WTC11 (cell line): ENCODE measurements at regions not wholly inside any gene's neighbourhood (a gene's known extent, or its start where the extent isn't known, plus 50 kb on each side); places are given as distances from the start of the nearest gene placed in this dataset.

Experiments used
- ATAC-seq: fragments of 200-7000 bp; cut with Tn5 transposase; 2 replicates; pipeline ENCODE4 v1.10.0; 2021; ENCODE audit warnings: mild to moderate bottlenecking, moderate library complexity
- CTCF ChIA-PET: fragments of 300-600 bp; sonication (Branson Sonifier 250); formaldehyde crosslinking; loops from one replicate; lab custom pipeline; 2021; ENCODE audit warnings: antibody characterized with exemption; lab: Charles Lee
- POLR2A ChIA-PET: fragments of 350-600 bp; sonication (Branson Sonifier 250); formaldehyde crosslinking; loops from one replicate; lab custom pipeline; 2021; ENCODE audit warnings: antibody characterized with exemption; lab: Charles Lee
- DNase-seq: peaks from one replicate; pipeline ENCODE4 v3.0.0; 2021; ENCODE audit warnings: low spot score
- H3K27ac Mint-ChIP-seq: 2 replicates; pipeline ENCODE4 v1.8.0; 2021; ENCODE audit warnings: mixed read lengths
- H3K27me3 Mint-ChIP-seq: 2 replicates; pipeline ENCODE4 v1.8.0; 2021; ENCODE audit warnings: low read depth, mild to moderate bottlenecking, moderate library complexity, mixed read lengths
- H3K36me3 Mint-ChIP-seq: 2 replicates; pipeline ENCODE4 v1.8.0; 2021; ENCODE audit warnings: mixed read lengths
- H3K4me1 Mint-ChIP-seq: 2 replicates; pipeline ENCODE4 v1.8.0; 2022; ENCODE audit warnings: mixed read lengths
- H3K4me3 Mint-ChIP-seq: 2 replicates; pipeline ENCODE4 v1.8.0; 2021; ENCODE audit warnings: mild to moderate bottlenecking, moderate library complexity, mixed read lengths
- H3K9me3 Mint-ChIP-seq: 2 replicates; pipeline ENCODE4 v1.8.0; 2021; ENCODE audit warnings: mixed read lengths
- CREB1 ChIP-seq: sonication (generic); formaldehyde crosslinking; IDR thresholded peaks from 2 replicates; pipeline ENCODE4 v1.8.0; 2023; ENCODE audit warnings: mild to moderate bottlenecking, missing genetic modification reagents
- ELF4 ChIP-seq: sonication (generic); formaldehyde crosslinking; IDR thresholded peaks from 2 replicates; pipeline ENCODE4 v1.8.1; 2022; ENCODE audit warnings: low read depth, mild to moderate bottlenecking, moderate library complexity, missing genetic modification reagents
- MYBL2 ChIP-seq: sonication (generic); formaldehyde crosslinking; IDR thresholded peaks from 2 replicates; pipeline ENCODE4 v1.8.1; 2023; ENCODE audit warnings: mild to moderate bottlenecking, moderate library complexity, missing genetic modification reagents
- SMAD3 ChIP-seq: sonication (generic); formaldehyde crosslinking; IDR thresholded peaks from 2 replicates; pipeline ENCODE4 v1.8.0; 2022; ENCODE audit warnings: missing genetic modification reagents, mild to moderate bottlenecking, borderline replicate concordance
- SP1 ChIP-seq: sonication (generic); formaldehyde crosslinking; conservative IDR thresholded peaks from 2 replicates; pipeline ENCODE4 v1.8.1; 2022; ENCODE audit warnings: missing genetic modification reagents
- TEAD4 ChIP-seq: sonication (generic); formaldehyde crosslinking; IDR thresholded peaks from 2 replicates; pipeline ENCODE4 v1.8.0; 2022; ENCODE audit warnings: mild to moderate bottlenecking, missing genetic modification reagents
- TP53 ChIP-seq: sonication (generic); formaldehyde crosslinking; IDR thresholded peaks from 2 replicates; pipeline ENCODE4 v1.8.1; 2023; ENCODE audit warnings: mild to moderate bottlenecking, missing genetic modification reagents
- ZNF138 ChIP-seq: sonication (generic); formaldehyde crosslinking; conservative IDR thresholded peaks from 2 replicates; pipeline ENCODE4 v1.8.1; 2022; ENCODE audit warnings: mild to moderate bottlenecking, moderate library complexity, missing genetic modification reagents
- ZNF317 ChIP-seq: sonication (generic); formaldehyde crosslinking; IDR thresholded peaks from 2 replicates; pipeline ENCODE4 v1.8.1; 2023; ENCODE audit warnings: low read depth, mild to moderate bottlenecking, moderate library complexity, missing genetic modification reagents, borderline replicate concordance
- TF ChIP-seq, protein P1 (sequence below): fragments of 200-600 bp; IDR thresholded peaks from 2 replicates; pipeline ENCODE4 v1.8.0; 2022; ENCODE audit warnings: antibody characterized with exemption
- TF ChIP-seq, protein P2 (sequence below): sonication (generic); formaldehyde crosslinking; IDR thresholded peaks from 2 replicates; pipeline ENCODE4 v1.8.1; 2022; ENCODE audit warnings: low read depth, missing genetic modification reagents, borderline replicate concordance
- TF ChIP-seq, protein P3 (sequence below): sonication (generic); formaldehyde crosslinking; IDR thresholded peaks from 2 replicates; pipeline ENCODE4 v1.8.1; 2022; ENCODE audit warnings: mild to moderate bottlenecking, missing genetic modification reagents, moderate library complexity, borderline replicate concordance
- TF ChIP-seq, protein P4 (sequence below): sonication (generic); formaldehyde crosslinking; IDR thresholded peaks from 2 replicates; pipeline ENCODE4 v1.8.0; 2023; ENCODE audit warnings: missing genetic modification reagents, mild to moderate bottlenecking, borderline replicate concordance
- TF ChIP-seq, protein P5 (sequence below): sonication (generic); formaldehyde crosslinking; IDR thresholded peaks from 2 replicates; pipeline ENCODE4 v1.8.1; 2023; ENCODE audit warnings: mild to moderate bottlenecking, missing genetic modification reagents, moderate library complexity
- TF ChIP-seq, protein P6 (sequence below): fragments of 250-450 bp; sonication (Bioruptor Pico); IDR thresholded peaks from 2 replicates; pipeline ENCODE4 v1.9.0; 2021; ENCODE audit warnings: mild to moderate bottlenecking, borderline replicate concordance
- TF ChIP-seq, protein P7 (sequence below): sonication (generic); formaldehyde crosslinking; IDR thresholded peaks from 2 replicates; pipeline ENCODE4 v1.8.0; 2022; ENCODE audit warnings: missing genetic modification reagents
- TF ChIP-seq, protein P8 (sequence below): fragments of 250-450 bp; sonication (Bioruptor Pico); IDR thresholded peaks from 2 replicates; pipeline ENCODE4 v1.8.0; 2021; ENCODE audit warnings: mild to moderate bottlenecking

DNA sequence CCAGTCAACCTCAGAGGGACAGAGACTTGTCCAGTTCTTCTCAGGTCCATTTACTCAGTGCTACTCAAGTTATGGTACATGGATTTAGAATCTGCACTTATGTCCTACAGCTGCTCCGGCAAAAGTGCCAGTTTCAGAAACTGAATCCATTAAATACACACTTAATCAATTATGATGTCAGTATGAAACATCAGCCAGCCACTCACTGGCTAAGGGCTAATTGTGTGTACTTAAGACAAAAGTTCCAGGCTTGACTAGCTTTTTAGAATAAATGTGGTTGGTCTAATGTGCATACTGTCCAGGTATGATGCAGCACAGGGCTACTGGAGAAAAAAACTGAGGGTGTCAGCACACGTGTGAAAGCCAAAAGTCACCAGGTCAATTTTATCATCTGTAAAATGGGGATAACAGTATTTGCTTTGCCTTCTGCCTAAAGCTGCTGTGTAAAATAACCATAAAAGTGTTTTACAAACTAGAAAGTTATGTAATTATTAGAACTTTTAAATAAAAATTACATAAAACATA lies 55.4 kb upstream of the CYP2D6 start:
- H3K9me3 Mint-ChIP-seq, result no peaks in the 10 kb centered on the region
- no peak for DNase-seq
- POLR2A ChIA-PET, result no interaction called here
- H3K36me3 Mint-ChIP-seq, result no peaks in the 10 kb centered on the region
- no peak overlapping the region for H3K4me3 Mint-ChIP-seq
- no peak overlapping the region for H3K27ac Mint-ChIP-seq
- TF ChIP-seq MYBL2 (CRISPR knock-in tag) (no peak), SMAD3 (CRISPR knock-in tag) (no peak), ELF4 (CRISPR knock-in tag) (no peak), TP53 (CRISPR knock-in tag) (no peak), TEAD4 (no peak), ZNF317 (CRISPR knock-in tag) (no peak), CREB1 (no peak), ZNF138 (CRISPR knock-in tag) (no peak), SP1 (CRISPR knock-in tag) (no peak)
- TF ChIP-seq, protein P1, sequence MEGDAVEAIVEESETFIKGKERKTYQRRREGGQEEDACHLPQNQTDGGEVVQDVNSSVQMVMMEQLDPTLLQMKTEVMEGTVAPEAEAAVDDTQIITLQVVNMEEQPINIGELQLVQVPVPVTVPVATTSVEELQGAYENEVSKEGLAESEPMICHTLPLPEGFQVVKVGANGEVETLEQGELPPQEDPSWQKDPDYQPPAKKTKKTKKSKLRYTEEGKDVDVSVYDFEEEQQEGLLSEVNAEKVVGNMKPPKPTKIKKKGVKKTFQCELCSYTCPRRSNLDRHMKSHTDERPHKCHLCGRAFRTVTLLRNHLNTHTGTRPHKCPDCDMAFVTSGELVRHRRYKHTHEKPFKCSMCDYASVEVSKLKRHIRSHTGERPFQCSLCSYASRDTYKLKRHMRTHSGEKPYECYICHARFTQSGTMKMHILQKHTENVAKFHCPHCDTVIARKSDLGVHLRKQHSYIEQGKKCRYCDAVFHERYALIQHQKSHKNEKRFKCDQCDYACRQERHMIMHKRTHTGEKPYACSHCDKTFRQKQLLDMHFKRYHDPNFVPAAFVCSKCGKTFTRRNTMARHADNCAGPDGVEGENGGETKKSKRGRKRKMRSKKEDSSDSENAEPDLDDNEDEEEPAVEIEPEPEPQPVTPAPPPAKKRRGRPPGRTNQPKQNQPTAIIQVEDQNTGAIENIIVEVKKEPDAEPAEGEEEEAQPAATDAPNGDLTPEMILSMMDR, result no peak
- TF ChIP-seq, protein P2, sequence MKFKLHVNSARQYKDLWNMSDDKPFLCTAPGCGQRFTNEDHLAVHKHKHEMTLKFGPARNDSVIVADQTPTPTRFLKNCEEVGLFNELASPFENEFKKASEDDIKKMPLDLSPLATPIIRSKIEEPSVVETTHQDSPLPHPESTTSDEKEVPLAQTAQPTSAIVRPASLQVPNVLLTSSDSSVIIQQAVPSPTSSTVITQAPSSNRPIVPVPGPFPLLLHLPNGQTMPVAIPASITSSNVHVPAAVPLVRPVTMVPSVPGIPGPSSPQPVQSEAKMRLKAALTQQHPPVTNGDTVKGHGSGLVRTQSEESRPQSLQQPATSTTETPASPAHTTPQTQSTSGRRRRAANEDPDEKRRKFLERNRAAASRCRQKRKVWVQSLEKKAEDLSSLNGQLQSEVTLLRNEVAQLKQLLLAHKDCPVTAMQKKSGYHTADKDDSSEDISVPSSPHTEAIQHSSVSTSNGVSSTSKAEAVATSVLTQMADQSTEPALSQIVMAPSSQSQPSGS, result no peak
- TF ChIP-seq, protein P3, sequence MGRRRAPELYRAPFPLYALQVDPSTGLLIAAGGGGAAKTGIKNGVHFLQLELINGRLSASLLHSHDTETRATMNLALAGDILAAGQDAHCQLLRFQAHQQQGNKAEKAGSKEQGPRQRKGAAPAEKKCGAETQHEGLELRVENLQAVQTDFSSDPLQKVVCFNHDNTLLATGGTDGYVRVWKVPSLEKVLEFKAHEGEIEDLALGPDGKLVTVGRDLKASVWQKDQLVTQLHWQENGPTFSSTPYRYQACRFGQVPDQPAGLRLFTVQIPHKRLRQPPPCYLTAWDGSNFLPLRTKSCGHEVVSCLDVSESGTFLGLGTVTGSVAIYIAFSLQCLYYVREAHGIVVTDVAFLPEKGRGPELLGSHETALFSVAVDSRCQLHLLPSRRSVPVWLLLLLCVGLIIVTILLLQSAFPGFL (CRISPR knock-in tag), result no peak
- TF ChIP-seq, protein P4, sequence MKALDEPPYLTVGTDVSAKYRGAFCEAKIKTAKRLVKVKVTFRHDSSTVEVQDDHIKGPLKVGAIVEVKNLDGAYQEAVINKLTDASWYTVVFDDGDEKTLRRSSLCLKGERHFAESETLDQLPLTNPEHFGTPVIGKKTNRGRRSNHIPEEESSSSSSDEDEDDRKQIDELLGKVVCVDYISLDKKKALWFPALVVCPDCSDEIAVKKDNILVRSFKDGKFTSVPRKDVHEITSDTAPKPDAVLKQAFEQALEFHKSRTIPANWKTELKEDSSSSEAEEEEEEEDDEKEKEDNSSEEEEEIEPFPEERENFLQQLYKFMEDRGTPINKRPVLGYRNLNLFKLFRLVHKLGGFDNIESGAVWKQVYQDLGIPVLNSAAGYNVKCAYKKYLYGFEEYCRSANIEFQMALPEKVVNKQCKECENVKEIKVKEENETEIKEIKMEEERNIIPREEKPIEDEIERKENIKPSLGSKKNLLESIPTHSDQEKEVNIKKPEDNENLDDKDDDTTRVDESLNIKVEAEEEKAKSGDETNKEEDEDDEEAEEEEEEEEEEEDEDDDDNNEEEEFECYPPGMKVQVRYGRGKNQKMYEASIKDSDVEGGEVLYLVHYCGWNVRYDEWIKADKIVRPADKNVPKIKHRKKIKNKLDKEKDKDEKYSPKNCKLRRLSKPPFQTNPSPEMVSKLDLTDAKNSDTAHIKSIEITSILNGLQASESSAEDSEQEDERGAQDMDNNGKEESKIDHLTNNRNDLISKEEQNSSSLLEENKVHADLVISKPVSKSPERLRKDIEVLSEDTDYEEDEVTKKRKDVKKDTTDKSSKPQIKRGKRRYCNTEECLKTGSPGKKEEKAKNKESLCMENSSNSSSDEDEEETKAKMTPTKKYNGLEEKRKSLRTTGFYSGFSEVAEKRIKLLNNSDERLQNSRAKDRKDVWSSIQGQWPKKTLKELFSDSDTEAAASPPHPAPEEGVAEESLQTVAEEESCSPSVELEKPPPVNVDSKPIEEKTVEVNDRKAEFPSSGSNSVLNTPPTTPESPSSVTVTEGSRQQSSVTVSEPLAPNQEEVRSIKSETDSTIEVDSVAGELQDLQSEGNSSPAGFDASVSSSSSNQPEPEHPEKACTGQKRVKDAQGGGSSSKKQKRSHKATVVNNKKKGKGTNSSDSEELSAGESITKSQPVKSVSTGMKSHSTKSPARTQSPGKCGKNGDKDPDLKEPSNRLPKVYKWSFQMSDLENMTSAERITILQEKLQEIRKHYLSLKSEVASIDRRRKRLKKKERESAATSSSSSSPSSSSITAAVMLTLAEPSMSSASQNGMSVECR (CRISPR knock-in tag), result no peak
- TF ChIP-seq, protein P5, sequence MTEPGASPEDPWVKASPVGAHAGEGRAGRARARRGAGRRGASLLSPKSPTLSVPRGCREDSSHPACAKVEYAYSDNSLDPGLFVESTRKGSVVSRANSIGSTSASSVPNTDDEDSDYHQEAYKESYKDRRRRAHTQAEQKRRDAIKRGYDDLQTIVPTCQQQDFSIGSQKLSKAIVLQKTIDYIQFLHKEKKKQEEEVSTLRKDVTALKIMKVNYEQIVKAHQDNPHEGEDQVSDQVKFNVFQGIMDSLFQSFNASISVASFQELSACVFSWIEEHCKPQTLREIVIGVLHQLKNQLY (CRISPR knock-in tag), result no peak
- TF ChIP-seq, protein P6, sequence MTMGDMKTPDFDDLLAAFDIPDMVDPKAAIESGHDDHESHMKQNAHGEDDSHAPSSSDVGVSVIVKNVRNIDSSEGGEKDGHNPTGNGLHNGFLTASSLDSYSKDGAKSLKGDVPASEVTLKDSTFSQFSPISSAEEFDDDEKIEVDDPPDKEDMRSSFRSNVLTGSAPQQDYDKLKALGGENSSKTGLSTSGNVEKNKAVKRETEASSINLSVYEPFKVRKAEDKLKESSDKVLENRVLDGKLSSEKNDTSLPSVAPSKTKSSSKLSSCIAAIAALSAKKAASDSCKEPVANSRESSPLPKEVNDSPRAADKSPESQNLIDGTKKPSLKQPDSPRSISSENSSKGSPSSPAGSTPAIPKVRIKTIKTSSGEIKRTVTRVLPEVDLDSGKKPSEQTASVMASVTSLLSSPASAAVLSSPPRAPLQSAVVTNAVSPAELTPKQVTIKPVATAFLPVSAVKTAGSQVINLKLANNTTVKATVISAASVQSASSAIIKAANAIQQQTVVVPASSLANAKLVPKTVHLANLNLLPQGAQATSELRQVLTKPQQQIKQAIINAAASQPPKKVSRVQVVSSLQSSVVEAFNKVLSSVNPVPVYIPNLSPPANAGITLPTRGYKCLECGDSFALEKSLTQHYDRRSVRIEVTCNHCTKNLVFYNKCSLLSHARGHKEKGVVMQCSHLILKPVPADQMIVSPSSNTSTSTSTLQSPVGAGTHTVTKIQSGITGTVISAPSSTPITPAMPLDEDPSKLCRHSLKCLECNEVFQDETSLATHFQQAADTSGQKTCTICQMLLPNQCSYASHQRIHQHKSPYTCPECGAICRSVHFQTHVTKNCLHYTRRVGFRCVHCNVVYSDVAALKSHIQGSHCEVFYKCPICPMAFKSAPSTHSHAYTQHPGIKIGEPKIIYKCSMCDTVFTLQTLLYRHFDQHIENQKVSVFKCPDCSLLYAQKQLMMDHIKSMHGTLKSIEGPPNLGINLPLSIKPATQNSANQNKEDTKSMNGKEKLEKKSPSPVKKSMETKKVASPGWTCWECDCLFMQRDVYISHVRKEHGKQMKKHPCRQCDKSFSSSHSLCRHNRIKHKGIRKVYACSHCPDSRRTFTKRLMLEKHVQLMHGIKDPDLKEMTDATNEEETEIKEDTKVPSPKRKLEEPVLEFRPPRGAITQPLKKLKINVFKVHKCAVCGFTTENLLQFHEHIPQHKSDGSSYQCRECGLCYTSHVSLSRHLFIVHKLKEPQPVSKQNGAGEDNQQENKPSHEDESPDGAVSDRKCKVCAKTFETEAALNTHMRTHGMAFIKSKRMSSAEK (CRISPR knock-in tag), result no peak
- TF ChIP-seq, protein P7, sequence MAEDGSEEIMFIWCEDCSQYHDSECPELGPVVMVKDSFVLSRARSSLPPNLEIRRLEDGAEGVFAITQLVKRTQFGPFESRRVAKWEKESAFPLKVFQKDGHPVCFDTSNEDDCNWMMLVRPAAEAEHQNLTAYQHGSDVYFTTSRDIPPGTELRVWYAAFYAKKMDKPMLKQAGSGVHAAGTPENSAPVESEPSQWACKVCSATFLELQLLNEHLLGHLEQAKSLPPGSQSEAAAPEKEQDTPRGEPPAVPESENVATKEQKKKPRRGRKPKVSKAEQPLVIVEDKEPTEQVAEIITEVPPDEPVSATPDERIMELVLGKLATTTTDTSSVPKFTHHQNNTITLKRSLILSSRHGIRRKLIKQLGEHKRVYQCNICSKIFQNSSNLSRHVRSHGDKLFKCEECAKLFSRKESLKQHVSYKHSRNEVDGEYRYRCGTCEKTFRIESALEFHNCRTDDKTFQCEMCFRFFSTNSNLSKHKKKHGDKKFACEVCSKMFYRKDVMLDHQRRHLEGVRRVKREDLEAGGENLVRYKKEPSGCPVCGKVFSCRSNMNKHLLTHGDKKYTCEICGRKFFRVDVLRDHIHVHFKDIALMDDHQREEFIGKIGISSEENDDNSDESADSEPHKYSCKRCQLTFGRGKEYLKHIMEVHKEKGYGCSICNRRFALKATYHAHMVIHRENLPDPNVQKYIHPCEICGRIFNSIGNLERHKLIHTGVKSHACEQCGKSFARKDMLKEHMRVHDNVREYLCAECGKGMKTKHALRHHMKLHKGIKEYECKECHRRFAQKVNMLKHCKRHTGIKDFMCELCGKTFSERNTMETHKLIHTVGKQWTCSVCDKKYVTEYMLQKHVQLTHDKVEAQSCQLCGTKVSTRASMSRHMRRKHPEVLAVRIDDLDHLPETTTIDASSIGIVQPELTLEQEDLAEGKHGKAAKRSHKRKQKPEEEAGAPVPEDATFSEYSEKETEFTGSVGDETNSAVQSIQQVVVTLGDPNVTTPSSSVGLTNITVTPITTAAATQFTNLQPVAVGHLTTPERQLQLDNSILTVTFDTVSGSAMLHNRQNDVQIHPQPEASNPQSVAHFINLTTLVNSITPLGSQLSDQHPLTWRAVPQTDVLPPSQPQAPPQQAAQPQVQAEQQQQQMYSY (CRISPR knock-in tag), result no peak
- TF ChIP-seq, protein P8, sequence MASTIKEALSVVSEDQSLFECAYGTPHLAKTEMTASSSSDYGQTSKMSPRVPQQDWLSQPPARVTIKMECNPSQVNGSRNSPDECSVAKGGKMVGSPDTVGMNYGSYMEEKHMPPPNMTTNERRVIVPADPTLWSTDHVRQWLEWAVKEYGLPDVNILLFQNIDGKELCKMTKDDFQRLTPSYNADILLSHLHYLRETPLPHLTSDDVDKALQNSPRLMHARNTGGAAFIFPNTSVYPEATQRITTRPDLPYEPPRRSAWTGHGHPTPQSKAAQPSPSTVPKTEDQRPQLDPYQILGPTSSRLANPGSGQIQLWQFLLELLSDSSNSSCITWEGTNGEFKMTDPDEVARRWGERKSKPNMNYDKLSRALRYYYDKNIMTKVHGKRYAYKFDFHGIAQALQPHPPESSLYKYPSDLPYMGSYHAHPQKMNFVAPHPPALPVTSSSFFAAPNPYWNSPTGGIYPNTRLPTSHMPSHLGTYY (CRISPR knock-in tag), result no peak
- CTCF ChIA-PET, result interaction anchor here (1.3 kb wide), 1 partner anchor 69 kb away, joined by 3 read pairs; no protein-coding TSS in a partner anchor
- no peak for ATAC-seq
- peaks cover 28% of the 10 kb centered on the region for H3K4me1 Mint-ChIP-seq
- no peaks in the 10 kb centered on the region for H3K27me3 Mint-ChIP-seq
